LNCaP clone FGC (cell line): ENCODE measurements at regions not wholly inside any gene's neighbourhood (a gene's known extent, or its start where the extent isn't known, plus 50 kb on each side); places are given as distances from the start of the nearest gene placed in this dataset.

Experiments
- DNase-seq: peaks from one replicate; pipeline ENCODE4 v3.0.0-alpha.2; 2011; ENCODE audit warnings: low read depth
- H3K4me3 ChIP-seq: 2 replicates; pipeline ENCODE4 v1.5.1; 2011; ENCODE audit warnings: mild to moderate bottlenecking, low read depth, low read length, control low read depth
- CTCF ChIP-seq: IDR thresholded peaks from 2 replicates; pipeline ENCODE4 v1.5.1; 2012; ENCODE audit warnings: mild to moderate bottlenecking; ENCODE audit not compliant: control insufficient read depth, insufficient read depth; ENCODE audit errors: extremely low read depth

- no peak overlapping the region for H3K4me3 ChIP-seq
- TF ChIP-seq CTCF, result no peak
- DNase-seq, result no peak
These were observed 88.0 kb upstream of the F3 start for GRCh38 chr1:94629259-94630181.

- no peak for DNase-seq
- no peak overlapping the region for H3K4me3 ChIP-seq
- no peak for TF ChIP-seq CTCF
These were observed 86.9 kb upstream of the F3 start for GRCh38 chr1:94628499-94628843.

- TF ChIP-seq CTCF, result no peak
- no peak overlapping the region for H3K4me3 ChIP-seq
- no peak for DNase-seq
These were observed 86.4 kb upstream of the F3 start for GRCh38 chr1:94627771-94628498.

- no peak for TF ChIP-seq CTCF
- H3K4me3 ChIP-seq, result no peak overlapping the region
- DNase-seq, result no peak
These were observed 82.6 kb upstream of the F3 start for GRCh38 chr1:94624203-94624602.

GRCh38 chr1:94623560-94624148 is 82.1 kb upstream of the F3 start:
- no peak overlapping the region for H3K4me3 ChIP-seq
- no peak for DNase-seq
- no peak for TF ChIP-seq CTCF

- DNase-seq, result no peak
- TF ChIP-seq CTCF, result no peak
- H3K4me3 ChIP-seq, result no peak overlapping the region
These were observed 81.2 kb upstream of the F3 start for GRCh38 chr1:94622757-94623156.
